ENCODE measurements at regions not wholly inside any gene's neighbourhood (a gene's known extent, or its start where the extent isn't known, plus 50 kb on each side); places are given as distances from the start of the nearest gene placed in this dataset.

DNA sequence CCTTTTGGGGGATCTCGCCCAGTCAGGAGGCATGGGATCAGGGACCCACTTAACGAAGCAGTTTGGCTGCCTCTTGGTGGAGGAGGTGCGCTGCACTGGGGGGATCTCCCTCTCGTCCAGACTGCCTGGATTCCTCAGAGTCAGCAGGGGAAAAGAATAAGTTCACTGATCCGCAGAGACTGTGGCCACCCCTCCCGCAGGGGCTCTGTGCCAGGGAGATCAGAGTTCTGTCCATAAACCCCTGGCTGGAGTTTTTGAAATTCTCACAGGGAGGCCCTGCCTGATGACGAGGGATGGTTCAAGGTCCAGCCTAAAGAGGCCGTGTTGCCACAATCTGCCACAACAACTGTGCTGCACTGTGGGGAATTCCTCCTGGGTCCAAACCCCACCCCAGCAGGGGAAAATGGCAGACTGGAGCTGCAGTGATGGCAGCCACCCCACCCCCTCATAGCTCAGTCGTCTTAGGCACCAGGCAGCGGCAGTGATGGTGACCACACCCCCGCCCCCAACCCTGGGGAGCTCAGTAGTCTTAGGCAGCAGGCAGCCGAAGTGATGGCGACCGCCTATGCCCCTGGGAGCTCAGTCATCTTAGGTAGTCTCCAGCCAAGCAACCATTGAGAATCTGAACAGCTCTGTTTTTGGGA, 273.8 kb upstream of the USP25 start:
- Histone ChIP-seq H3K4me1 (ENCODE audit: control insufficient read depth, insufficient read depth, low read length) (no peaks in the 10 kb centered on the region), H3K36me3 (ENCODE audit: control insufficient read depth in 2 of 2, insufficient read depth in 1 of 2, low read length in 2 of 2) (no peaks in the 10 kb centered on the region), H3K9me3 (ENCODE audit: control insufficient read depth, insufficient read depth, low read depth, low read length) (no peaks in the 10 kb centered on the region), H3K4me3 (ENCODE audit: low read depth, low read length) (no peak overlapping the region), H3K27ac (ENCODE audit: extremely low read depth, low read depth, low read length) (no peak overlapping the region)
- no peak for TF ChIP-seq ZNF311 (tag by site-specific recombination; IDR thresholded peaks at IDR 0.05; ENCODE audit: borderline replicate concordance)
- TF ChIP-seq ZBTB7A (tag by site-specific recombination; IDR thresholded peaks at IDR 0.05; ENCODE audit: low read depth), result no peak
- no peak for TF ChIP-seq GLI2 (tag by site-specific recombination; IDR thresholded peaks at IDR 0.05; ENCODE audit: borderline replicate concordance, low read depth)
- TF ChIP-seq, protein P1, sequence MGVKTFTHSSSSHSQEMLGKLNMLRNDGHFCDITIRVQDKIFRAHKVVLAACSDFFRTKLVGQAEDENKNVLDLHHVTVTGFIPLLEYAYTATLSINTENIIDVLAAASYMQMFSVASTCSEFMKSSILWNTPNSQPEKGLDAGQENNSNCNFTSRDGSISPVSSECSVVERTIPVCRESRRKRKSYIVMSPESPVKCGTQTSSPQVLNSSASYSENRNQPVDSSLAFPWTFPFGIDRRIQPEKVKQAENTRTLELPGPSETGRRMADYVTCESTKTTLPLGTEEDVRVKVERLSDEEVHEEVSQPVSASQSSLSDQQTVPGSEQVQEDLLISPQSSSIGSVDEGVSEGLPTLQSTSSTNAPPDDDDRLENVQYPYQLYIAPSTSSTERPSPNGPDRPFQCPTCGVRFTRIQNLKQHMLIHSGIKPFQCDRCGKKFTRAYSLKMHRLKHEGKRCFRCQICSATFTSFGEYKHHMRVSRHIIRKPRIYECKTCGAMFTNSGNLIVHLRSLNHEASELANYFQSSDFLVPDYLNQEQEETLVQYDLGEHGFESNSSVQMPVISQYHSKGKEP (tag by site-specific recombination; IDR thresholded peaks at IDR 0.05), result no peak
- TF ChIP-seq ZNF175 (tag by site-specific recombination; IDR thresholded peaks at IDR 0.05), result no peak
- no peak for TF ChIP-seq HOXD13 (CRISPR knock-in tag; IDR thresholded peaks at IDR 0.05; ENCODE audit: borderline replicate concordance)
- TF ChIP-seq ZNF76 (tag by site-specific recombination; IDR thresholded peaks at IDR 0.05; ENCODE audit: borderline replicate concordance, low read depth), result no peak
- no peak for TF ChIP-seq ZSCAN16 (tag by site-specific recombination; IDR thresholded peaks at IDR 0.05)
- no peak for TF ChIP-seq MZF1 (tag by site-specific recombination; IDR thresholded peaks at IDR 0.05; ENCODE audit: borderline replicate concordance)
- no peak for TF ChIP-seq SCRT1 (tag by site-specific recombination; IDR thresholded peaks at IDR 0.05; ENCODE audit: borderline replicate concordance)
- no peak for TF ChIP-seq ZNF266 (tag by site-specific recombination; IDR thresholded peaks at IDR 0.05; ENCODE audit: low read depth)
- TF ChIP-seq, protein P2, sequence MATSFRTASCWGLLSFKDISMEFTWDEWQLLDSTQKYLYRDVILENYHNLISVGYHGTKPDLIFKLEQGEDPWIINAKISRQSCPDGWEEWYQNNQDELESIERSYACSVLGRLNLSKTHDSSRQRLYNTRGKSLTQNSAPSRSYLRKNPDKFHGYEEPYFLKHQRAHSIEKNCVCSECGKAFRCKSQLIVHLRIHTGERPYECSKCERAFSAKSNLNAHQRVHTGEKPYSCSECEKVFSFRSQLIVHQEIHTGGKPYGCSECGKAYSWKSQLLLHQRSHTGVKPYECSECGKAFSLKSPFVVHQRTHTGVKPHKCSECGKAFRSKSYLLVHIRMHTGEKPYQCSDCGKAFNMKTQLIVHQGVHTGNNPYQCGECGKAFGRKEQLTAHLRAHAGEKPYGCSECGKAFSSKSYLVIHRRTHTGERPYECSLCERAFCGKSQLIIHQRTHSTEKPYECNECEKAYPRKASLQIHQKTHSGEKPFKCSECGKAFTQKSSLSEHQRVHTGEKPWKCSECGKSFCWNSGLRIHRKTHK (tag by site-specific recombination; IDR thresholded peaks at IDR 0.05), result no peak
- TF ChIP-seq, protein P3, sequence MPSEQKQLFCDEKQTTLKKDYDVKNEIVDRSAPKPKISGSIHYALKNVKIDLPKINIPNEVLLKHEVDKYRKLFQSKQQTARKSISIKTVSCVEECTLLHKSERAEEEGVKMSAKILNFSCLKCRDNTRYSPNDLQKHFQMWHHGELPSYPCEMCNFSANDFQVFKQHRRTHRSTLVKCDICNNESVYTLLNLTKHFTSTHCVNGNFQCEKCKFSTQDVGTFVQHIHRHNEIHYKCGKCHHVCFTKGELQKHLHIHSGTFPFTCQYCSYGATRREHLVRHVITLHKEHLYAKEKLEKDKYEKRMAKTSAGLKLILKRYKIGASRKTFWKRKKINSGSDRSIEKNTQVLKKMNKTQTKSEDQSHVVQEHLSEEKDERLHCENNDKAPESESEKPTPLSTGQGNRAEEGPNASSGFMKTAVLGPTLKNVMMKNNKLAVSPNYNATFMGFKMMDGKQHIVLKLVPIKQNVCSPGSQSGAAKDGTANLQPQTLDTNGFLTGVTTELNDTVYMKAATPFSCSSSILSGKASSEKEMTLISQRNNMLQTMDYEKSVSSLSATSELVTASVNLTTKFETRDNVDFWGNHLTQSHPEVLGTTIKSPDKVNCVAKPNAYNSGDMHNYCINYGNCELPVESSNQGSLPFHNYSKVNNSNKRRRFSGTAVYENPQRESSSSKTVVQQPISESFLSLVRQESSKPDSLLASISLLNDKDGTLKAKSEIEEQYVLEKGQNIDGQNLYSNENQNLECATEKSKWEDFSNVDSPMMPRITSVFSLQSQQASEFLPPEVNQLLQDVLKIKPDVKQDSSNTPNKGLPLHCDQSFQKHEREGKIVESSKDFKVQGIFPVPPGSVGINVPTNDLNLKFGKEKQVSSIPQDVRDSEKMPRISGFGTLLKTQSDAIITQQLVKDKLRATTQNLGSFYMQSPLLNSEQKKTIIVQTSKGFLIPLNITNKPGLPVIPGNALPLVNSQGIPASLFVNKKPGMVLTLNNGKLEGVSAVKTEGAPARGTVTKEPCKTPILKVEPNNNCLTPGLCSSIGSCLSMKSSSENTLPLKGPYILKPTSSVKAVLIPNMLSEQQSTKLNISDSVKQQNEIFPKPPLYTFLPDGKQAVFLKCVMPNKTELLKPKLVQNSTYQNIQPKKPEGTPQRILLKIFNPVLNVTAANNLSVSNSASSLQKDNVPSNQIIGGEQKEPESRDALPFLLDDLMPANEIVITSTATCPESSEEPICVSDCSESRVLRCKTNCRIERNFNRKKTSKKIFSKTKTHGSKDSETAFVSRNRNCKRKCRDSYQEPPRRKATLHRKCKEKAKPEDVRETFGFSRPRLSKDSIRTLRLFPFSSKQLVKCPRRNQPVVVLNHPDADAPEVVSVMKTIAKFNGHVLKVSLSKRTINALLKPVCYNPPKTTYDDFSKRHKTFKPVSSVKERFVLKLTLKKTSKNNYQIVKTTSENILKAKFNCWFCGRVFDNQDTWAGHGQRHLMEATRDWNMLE (tag by site-specific recombination; conservative IDR thresholded peaks at IDR 0.05; ENCODE audit: low read depth), result no peak
- TF ChIP-seq ZSCAN4 (tag by site-specific recombination; IDR thresholded peaks at IDR 0.05), result no peak
- POLR2A ChIA-PET, result no interaction called here
- CTCF ChIA-PET, result interaction anchor here (0.7 kb wide), 1 partner anchor 14 kb away, joined by 3 read pairs; no protein-coding TSS in a partner anchor

DNA sequence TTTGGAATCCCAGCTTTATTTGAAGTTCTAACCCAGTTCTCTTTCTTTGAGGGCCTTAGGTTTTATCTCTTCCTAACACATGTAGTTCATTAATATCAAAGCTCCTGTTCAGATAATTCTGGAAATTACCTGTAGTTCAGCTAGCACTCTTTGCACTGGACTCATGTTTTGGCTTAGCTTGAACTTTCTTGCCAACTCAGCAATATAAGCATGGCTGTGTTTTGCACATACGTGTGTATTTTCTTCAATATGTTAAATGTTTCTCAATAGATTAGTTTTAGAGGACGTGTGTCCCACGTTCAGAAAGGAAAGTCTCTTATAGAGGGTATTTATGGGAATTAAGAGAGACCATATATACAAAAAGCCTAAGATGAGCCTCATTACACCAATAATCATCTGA, 271.8 kb upstream of the USP25 start:
- Histone ChIP-seq H3K27ac (ENCODE audit: extremely low read depth, low read depth, low read length) (no peak overlapping the region), H3K9me3 (ENCODE audit: control insufficient read depth, insufficient read depth, low read depth, low read length) (no peaks in the 10 kb centered on the region), H3K4me1 (ENCODE audit: control insufficient read depth, insufficient read depth, low read length) (no peaks in the 10 kb centered on the region), H3K36me3 (ENCODE audit: control insufficient read depth in 2 of 2, insufficient read depth in 1 of 2, low read length in 2 of 2) (no peaks in the 10 kb centered on the region), H3K4me3 (ENCODE audit: low read depth, low read length) (no peak overlapping the region)
- CTCF ChIA-PET, result no interaction called here
- no peak for TF ChIP-seq ZNF514 (tag by site-specific recombination; IDR thresholded peaks at IDR 0.05)
- no peak for TF ChIP-seq ZBTB17 (tag by site-specific recombination; IDR thresholded peaks at IDR 0.05)
- no peak for TF ChIP-seq ZNF19 (tag by site-specific recombination; IDR thresholded peaks at IDR 0.05; ENCODE audit: low read depth)
- TF ChIP-seq ZNF571 (tag by site-specific recombination; IDR thresholded peaks at IDR 0.05), result no peak
- TF ChIP-seq ZNF302 (tag by site-specific recombination; IDR thresholded peaks at IDR 0.05; ENCODE audit: low read depth), result no peak
- no peak for TF ChIP-seq PATZ1 (tag by site-specific recombination; IDR thresholded peaks at IDR 0.05)
- POLR2A ChIA-PET, result no interaction called here

Data from HEK293 (cell line).